IMR-90 (cell line): ENCODE measurements at regions not wholly inside any gene's neighbourhood (a gene's known extent, or its start where the extent isn't known, plus 50 kb on each side); places are given as distances from the start of the nearest gene placed in this dataset.

ENCODE experiments used
- RAD21 ChIP-seq: IDR thresholded peaks from 2 replicates; pipeline ENCODE4 v1.6.1; 2012; ENCODE audit warnings: low read length, improper control_type of control experiment
- TF ChIP-seq, protein P1 (sequence below): conservative IDR thresholded peaks from 2 replicates; pipeline ENCODE4 v1.5.1; 2012; ENCODE audit warnings: mild to moderate bottlenecking, low read depth, low read length, improper control_type of control experiment

DNA sequence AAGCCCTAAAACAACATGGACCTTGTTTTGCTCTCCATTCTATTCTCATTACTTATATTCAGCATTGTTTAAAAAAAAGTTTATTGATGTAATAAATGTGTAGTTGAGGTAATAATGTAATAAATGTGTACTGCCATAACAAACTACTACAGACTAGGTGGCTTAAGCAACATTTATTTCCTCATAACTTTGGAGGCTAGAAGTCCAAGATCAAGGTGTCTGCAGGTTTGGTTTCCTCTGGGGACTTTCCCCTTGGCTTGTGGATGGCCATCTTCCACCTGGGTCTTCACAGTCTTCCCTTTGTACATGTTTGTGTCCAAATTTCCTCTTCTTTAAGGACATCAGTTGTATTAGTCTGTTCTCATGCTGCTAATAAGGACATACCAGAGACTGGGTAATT is 93.1 kb downstream of the LMO4 start:
- TF ChIP-seq, protein P1, sequence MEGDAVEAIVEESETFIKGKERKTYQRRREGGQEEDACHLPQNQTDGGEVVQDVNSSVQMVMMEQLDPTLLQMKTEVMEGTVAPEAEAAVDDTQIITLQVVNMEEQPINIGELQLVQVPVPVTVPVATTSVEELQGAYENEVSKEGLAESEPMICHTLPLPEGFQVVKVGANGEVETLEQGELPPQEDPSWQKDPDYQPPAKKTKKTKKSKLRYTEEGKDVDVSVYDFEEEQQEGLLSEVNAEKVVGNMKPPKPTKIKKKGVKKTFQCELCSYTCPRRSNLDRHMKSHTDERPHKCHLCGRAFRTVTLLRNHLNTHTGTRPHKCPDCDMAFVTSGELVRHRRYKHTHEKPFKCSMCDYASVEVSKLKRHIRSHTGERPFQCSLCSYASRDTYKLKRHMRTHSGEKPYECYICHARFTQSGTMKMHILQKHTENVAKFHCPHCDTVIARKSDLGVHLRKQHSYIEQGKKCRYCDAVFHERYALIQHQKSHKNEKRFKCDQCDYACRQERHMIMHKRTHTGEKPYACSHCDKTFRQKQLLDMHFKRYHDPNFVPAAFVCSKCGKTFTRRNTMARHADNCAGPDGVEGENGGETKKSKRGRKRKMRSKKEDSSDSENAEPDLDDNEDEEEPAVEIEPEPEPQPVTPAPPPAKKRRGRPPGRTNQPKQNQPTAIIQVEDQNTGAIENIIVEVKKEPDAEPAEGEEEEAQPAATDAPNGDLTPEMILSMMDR = no peak
- no peak for TF ChIP-seq RAD21
